MCF 10A (cell line): ENCODE measurements at regions not wholly inside any gene's neighbourhood (a gene's known extent, or its start where the extent isn't known, plus 50 kb on each side); places are given as distances from the start of the nearest gene placed in this dataset.

Experiments used
- BruUV-seq: library from RNA; stranded (reverse); fragments of 400-500 nt; replicated peaks from 2 replicates; lab custom pipeline; 2021; lab: Mats Ljungman, UMichigan
- CTCF ChIA-PET: fragments of 300-600 bp; sonication (Branson Sonifier 250); formaldehyde crosslinking; extraction: SDS; loops from one replicate; lab custom pipeline; 2021; ENCODE audit warnings: antibody characterized with exemption, inconsistent platforms; lab: Yijun Ruan, JAX
- POLR2A ChIA-PET: fragments of 300-600, 350-650 bp; sonication (Branson Sonifier 250); formaldehyde crosslinking; extraction: SDS; loops from one replicate; lab custom pipeline; 2020; ENCODE audit warnings: antibody characterized with exemption, inconsistent platforms; lab: Yijun Ruan, JAX
- DNase-seq: peaks from one replicate; pipeline ENCODE4 v3.0.0-alpha.2; 2018; ENCODE audit not compliant: unreplicated experiment
- H3K27ac Mint-ChIP-seq: one replicate; pipeline ENCODE4 v1.8.0; 2022; ENCODE audit warnings: mild to moderate bottlenecking, low read depth, mixed read lengths; ENCODE audit not compliant: unreplicated experiment
- H3K27me3 Mint-ChIP-seq: one replicate; pipeline ENCODE4 v1.8.0; 2022; ENCODE audit warnings: mixed read lengths; ENCODE audit not compliant: insufficient read depth, unreplicated experiment
- H3K36me3 Mint-ChIP-seq: one replicate; pipeline ENCODE4 v1.8.0; 2022; ENCODE audit warnings: mild to moderate bottlenecking, moderate library complexity, mixed read lengths; ENCODE audit not compliant: insufficient read depth, unreplicated experiment
- H3K4me1 Mint-ChIP-seq: one replicate; pipeline ENCODE4 v1.8.0; 2022; ENCODE audit warnings: mixed read lengths; ENCODE audit not compliant: insufficient read depth, unreplicated experiment
- H3K4me3 Mint-ChIP-seq: one replicate; pipeline ENCODE4 v1.8.0; 2022; ENCODE audit warnings: mild to moderate bottlenecking, moderate library complexity, mixed read lengths; ENCODE audit not compliant: unreplicated experiment
- H3K9me3 Mint-ChIP-seq: one replicate; pipeline ENCODE4 v1.8.0; 2022; ENCODE audit warnings: mixed read lengths; ENCODE audit not compliant: unreplicated experiment
- intact Hi-C: fragments of 100-400 bp; cut with micrococcal nuclease; formaldehyde crosslinking; loops from 2 replicates; pipeline ENCODE4 v1.14.1; 2022
- TF ChIP-seq, protein P1 (sequence below): fragments of 200-600 bp; IDR thresholded peaks from one replicate; pipeline ENCODE4 v1.8.0; 2022; ENCODE audit warnings: antibody characterized with exemption, mild to moderate bottlenecking; ENCODE audit not compliant: unreplicated experiment

- DNase-seq = no peak
- intact Hi-C loops = no loop called here
- TF ChIP-seq, protein P1, sequence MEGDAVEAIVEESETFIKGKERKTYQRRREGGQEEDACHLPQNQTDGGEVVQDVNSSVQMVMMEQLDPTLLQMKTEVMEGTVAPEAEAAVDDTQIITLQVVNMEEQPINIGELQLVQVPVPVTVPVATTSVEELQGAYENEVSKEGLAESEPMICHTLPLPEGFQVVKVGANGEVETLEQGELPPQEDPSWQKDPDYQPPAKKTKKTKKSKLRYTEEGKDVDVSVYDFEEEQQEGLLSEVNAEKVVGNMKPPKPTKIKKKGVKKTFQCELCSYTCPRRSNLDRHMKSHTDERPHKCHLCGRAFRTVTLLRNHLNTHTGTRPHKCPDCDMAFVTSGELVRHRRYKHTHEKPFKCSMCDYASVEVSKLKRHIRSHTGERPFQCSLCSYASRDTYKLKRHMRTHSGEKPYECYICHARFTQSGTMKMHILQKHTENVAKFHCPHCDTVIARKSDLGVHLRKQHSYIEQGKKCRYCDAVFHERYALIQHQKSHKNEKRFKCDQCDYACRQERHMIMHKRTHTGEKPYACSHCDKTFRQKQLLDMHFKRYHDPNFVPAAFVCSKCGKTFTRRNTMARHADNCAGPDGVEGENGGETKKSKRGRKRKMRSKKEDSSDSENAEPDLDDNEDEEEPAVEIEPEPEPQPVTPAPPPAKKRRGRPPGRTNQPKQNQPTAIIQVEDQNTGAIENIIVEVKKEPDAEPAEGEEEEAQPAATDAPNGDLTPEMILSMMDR = no peak
- ChIA-PET POLR2A (no interaction called here), CTCF (no interaction called here)
- no peaks in the 10 kb centered on the region for H3K4me1 Mint-ChIP-seq
- no peaks in the 10 kb centered on the region for H3K9me3 Mint-ChIP-seq
- no TSS peak for BruUV-seq
- H3K36me3 Mint-ChIP-seq = no peaks in the 10 kb centered on the region
- no peak overlapping the region for H3K4me3 Mint-ChIP-seq
- H3K27me3 Mint-ChIP-seq = no peaks in the 10 kb centered on the region
- no peak overlapping the region for H3K27ac Mint-ChIP-seq
Observed at GRCh38 chr5:68475476-68475983, 260.0 kb downstream of the PIK3R1 start.

- CTCF ChIA-PET = interaction anchor here (0.6 kb wide), 1 partner anchor 261 kb away, joined by 3 read pairs; no protein-coding TSS in a partner anchor
Observed at GRCh38 chr5:68476854-68477253, 261.3 kb downstream of the PIK3R1 start.

GRCh38 chr5:68478301-68479095 lies 262.9 kb downstream of the PIK3R1 start:
- TF ChIP-seq, protein P1 = no peak
- Mint-ChIP-seq H3K9me3 (no peaks in the 10 kb centered on the region), H3K27ac (no peak overlapping the region), H3K4me1 (no peaks in the 10 kb centered on the region), H3K36me3 (no peaks in the 10 kb centered on the region), H3K27me3 (no peaks in the 10 kb centered on the region), H3K4me3 (no peak overlapping the region)
- intact Hi-C loops = no loop called here
- ChIA-PET CTCF (interaction anchor here (0.9 to 1.0 kb wide), 2 partner anchors 18 to 40 kb away, joined by 3 to 5 read pairs; no protein-coding TSS in a partner anchor), POLR2A (interaction anchor here (0.6 kb wide), 1 partner anchor 44 kb away, joined by 3 read pairs; no protein-coding TSS in a partner anchor)
- DNase-seq = no peak
- no TSS peak for BruUV-seq

More at GRCh38 chr5:68476854-68477253, 261.3 kb downstream of the PIK3R1 start:
- TF ChIP-seq, protein P1 = no peak
- Mint-ChIP-seq H3K4me1 (no peaks in the 10 kb centered on the region), H3K36me3 (no peaks in the 10 kb centered on the region), H3K9me3 (no peaks in the 10 kb centered on the region), H3K27ac (no peak overlapping the region), H3K27me3 (no peaks in the 10 kb centered on the region), H3K4me3 (no peak overlapping the region)
- POLR2A ChIA-PET = no interaction called here
- intact Hi-C loops = no loop called here
- DNase-seq = no peak
- BruUV-seq = no TSS peak

GRCh38 chr5:68479524-68479923 lies 264.0 kb downstream of the PIK3R1 start:
- no peaks in the 10 kb centered on the region for H3K27me3 Mint-ChIP-seq
- POLR2A ChIA-PET = no interaction called here
- BruUV-seq = no TSS peak
- TF ChIP-seq, protein P1 = no peak
- DNase-seq = no peak
- H3K4me1 Mint-ChIP-seq = no peaks in the 10 kb centered on the region
- intact Hi-C loops = no loop called here
- H3K9me3 Mint-ChIP-seq = no peaks in the 10 kb centered on the region
- no peak overlapping the region for H3K4me3 Mint-ChIP-seq
- no peak overlapping the region for H3K27ac Mint-ChIP-seq
- CTCF ChIA-PET = interaction anchor here (0.9 to 1.0 kb wide), 2 partner anchors 19 to 41 kb away, joined by 3 to 5 read pairs; no protein-coding TSS in a partner anchor
- H3K36me3 Mint-ChIP-seq = no peaks in the 10 kb centered on the region
